ENCODE measurements at regions not wholly inside any gene's neighbourhood (a gene's known extent, or its start where the extent isn't known, plus 50 kb on each side); places are given as distances from the start of the nearest gene placed in this dataset.

DNA sequence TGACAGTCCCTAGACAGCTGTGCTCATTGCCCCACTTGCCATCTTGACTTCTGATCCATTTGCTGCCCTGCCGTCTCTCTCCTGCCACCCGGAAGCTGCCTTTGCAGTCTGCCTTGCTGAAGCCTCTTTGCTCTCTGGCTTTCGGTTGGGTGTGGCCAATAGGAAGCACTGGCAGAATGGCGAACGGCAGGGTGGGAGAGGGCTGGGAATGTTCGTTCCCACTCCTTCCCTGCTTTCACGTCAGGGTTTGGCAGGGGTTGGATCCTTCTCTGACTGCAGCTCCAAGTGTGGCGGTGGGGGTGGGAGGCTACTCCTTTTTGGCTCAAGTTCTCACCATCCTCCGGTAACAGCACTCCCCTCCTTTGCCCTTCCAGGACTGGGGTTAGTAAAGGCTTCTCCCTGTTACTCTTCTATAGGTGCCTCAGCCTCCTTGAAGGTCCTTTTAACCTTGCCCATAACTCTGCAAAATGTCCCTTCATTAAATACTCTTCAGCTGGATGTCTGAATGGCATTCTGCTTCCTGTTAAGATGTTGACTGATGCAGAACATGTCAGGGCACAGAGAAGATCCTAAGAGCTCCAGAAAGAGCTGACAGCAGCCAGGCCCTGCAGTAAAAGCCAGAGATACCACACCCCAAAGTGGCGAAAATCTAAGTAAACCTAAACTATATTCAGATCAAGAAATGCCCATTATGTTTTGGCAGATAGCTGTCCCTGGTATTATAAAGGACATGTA is 299.7 kb downstream of the CDCA7 start:
- DNase-seq (no peak), ATAC-seq (no peak)
- H3K9me3 ChIP-seq = no peaks in the 10 kb centered on the region
- peaks cover 0 to 3% of the 10 kb centered on the region in 2 donors for H3K4me1 ChIP-seq
- TF ChIP-seq, protein P1, sequence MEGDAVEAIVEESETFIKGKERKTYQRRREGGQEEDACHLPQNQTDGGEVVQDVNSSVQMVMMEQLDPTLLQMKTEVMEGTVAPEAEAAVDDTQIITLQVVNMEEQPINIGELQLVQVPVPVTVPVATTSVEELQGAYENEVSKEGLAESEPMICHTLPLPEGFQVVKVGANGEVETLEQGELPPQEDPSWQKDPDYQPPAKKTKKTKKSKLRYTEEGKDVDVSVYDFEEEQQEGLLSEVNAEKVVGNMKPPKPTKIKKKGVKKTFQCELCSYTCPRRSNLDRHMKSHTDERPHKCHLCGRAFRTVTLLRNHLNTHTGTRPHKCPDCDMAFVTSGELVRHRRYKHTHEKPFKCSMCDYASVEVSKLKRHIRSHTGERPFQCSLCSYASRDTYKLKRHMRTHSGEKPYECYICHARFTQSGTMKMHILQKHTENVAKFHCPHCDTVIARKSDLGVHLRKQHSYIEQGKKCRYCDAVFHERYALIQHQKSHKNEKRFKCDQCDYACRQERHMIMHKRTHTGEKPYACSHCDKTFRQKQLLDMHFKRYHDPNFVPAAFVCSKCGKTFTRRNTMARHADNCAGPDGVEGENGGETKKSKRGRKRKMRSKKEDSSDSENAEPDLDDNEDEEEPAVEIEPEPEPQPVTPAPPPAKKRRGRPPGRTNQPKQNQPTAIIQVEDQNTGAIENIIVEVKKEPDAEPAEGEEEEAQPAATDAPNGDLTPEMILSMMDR (IDR thresholded peaks at IDR 0.05) = no peak
- intact Hi-C loops (cut with DNase I) = no loop called here
- H3K27me3 ChIP-seq = no peaks in the 10 kb centered on the region
- H3K36me3 ChIP-seq = no peaks in the 10 kb centered on the region
- H3K27ac ChIP-seq = no peak overlapping the region
- no peak overlapping the region for H3K4me3 ChIP-seq

DNA sequence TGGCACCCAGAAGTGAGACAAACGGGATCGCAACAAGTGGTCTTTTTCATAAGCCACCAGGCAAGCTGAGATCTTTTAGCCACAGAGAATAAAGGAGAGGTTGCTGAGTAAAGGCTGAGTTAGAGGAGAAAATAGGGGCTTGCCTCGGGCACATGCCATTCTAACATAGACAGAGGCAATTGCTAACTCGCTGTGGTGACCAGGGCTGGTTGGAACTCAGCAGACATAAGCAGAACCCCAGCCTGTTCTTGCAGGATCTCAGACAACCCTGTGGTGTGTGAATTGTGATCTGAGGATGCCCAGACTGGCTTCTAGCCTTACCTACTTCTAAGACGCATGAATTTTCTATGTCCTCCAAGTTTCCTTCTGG is 300.2 kb downstream of the CDCA7 start:
- Histone ChIP-seq H3K4me3 (no peak overlapping the region), H3K9me3 (no peaks in the 10 kb centered on the region), H3K27ac (no peak overlapping the region), H3K36me3 (no peaks in the 10 kb centered on the region), H3K27me3 (no peaks in the 10 kb centered on the region), H3K4me1 (peaks cover 0 to 3% of the 10 kb centered on the region in 2 donors)
- intact Hi-C loops (cut with DNase I) = no loop called here
- ATAC-seq = no peak
- no peak for DNase-seq
- TF ChIP-seq, protein P1 (IDR thresholded peaks at IDR 0.05) = no peak

DNA sequence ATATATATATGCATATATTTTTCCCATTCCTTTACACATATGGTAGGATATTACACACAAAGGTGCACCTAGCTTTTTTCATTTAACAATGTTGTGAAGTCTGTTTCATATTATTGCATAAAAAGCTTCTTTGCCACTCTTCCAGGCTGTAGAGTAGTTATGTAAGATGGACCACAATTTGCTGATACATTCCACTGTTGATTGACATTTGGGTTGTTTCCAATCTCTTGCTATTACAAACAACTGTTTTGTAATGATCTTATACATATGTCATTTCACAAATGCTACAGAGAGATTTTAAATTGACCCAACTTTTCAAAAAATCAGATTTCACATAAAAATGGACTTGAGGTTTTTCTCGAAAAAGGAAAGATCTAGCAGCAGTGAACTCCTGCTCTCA is 301.4 kb downstream of the CDCA7 start:
- ATAC-seq (no peak), DNase-seq (no peak)
- Histone ChIP-seq H3K4me3 (no peak overlapping the region), H3K4me1 (peaks cover 0 to 3% of the 10 kb centered on the region in 2 donors), H3K36me3 (no peaks in the 10 kb centered on the region), H3K27me3 (no peaks in the 10 kb centered on the region), H3K9me3 (no peaks in the 10 kb centered on the region), H3K27ac (no peak overlapping the region)
- TF ChIP-seq, protein P1 (IDR thresholded peaks at IDR 0.05) = no peak
- intact Hi-C loops (cut with DNase I) = no loop called here

DNA sequence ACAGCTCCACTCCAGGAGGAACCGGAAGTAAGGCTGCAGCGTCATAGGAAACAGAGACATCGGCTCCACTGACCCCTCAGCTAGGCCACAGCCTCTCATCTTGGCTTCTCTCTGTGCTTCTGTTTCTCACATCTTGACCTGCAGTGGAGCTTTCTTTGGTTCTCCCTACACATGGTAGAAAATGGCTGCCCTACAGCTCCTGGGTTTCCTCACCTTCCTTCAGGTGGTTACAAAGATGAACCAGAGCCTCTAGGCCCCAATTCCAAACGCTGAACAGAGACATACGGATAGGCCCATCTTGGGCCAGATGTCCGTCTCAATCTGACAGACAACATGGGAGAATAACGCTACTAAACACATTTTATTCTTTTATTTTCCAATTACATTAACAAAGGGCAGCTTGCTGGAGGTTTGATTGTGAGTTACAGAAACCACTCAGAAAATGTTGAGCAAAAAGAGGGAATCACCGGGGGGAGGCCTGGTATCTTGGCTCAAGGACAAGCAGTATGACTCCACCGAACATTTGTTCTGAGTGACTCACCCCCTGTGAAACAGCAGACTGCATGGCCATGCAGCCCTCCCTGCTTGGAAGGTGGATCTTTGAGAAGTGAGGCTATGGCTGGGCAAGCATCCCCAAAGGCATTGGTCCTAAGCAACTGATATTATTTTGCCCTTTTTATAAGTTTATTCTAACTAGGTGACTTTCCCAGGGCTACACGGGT is 303.5 kb downstream of the CDCA7 start:
- Histone ChIP-seq H3K27me3 (peaks cover 0 to 5% of the 10 kb centered on the region in 2 donors), H3K4me1 (no peaks in the 10 kb centered on the region), H3K27ac (no peak overlapping the region), H3K36me3 (no peaks in the 10 kb centered on the region), H3K9me3 (no peaks in the 10 kb centered on the region), H3K4me3 (no peak overlapping the region)
- no peak for DNase-seq
- peak; percentile 57 for ATAC-seq
- intact Hi-C loops (cut with DNase I) = no loop called here
- TF ChIP-seq, protein P1 (IDR thresholded peaks at IDR 0.05) = no peak

DNA sequence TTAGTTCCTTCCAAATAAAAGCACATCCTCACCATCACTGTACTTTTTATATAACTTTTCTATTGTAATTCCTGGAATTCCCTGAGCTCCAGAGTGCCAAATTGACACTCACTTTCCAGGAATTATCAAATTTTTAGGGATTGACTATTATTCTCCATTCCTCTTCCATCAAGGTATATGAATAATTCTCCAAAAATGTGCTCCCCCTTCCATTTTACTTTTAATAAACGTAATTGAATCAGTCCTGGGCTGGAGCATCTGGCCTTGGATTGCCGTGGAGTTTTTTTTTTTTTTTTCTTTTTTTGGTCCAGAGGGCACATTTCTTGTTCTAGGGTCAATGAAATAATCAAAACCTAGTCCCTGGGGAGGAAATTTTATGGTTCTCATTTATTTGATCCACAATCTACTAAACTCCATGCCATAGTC is 304.3 kb downstream of the CDCA7 start:
- Histone ChIP-seq H3K27me3 (peaks cover 0 to 6% of the 10 kb centered on the region in 2 donors), H3K4me3 (no peak overlapping the region), H3K4me1 (no peaks in the 10 kb centered on the region), H3K27ac (no peak overlapping the region), H3K9me3 (no peaks in the 10 kb centered on the region), H3K36me3 (no peaks in the 10 kb centered on the region)
- intact Hi-C loops (cut with DNase I) = no loop called here
- TF ChIP-seq, protein P1 (IDR thresholded peaks at IDR 0.05) = no peak
- DNase-seq (no peak), ATAC-seq (no peak)

Measured in left lung (tissue), 4 donors.